ENCODE measurements at regions not wholly inside any gene's neighbourhood (a gene's known extent, or its start where the extent isn't known, plus 50 kb on each side); places are given as distances from the start of the nearest gene placed in this dataset.

GRCh38 chr4:56272003-56272402 is 115.3 kb downstream of the AASDH start:
- no peak overlapping the region for H3K4me3 ChIP-seq (ENCODE audit: insufficient read depth, low read length, poor library complexity, severe bottlenecking)
- no peak overlapping the region for H2AFZ ChIP-seq (ENCODE audit: low read depth, low read length, severe bottlenecking)
- no peak overlapping the region for H3K9ac ChIP-seq (ENCODE audit: low read length)
- no peaks in the 10 kb centered on the region for H3F3A ChIP-seq (ENCODE audit: insufficient read depth)
- H3K9me2 ChIP-seq (replicated peaks; ENCODE audit: insufficient read depth, low read length) = no peaks in the 10 kb centered on the region
- H3K27ac ChIP-seq (ENCODE audit: low read depth, low read length) = no peak overlapping the region
- H3K9me3 ChIP-seq (ENCODE audit: insufficient read depth, low read length) = no peaks in the 10 kb centered on the region
- H3K4me2 ChIP-seq (ENCODE audit: low read depth, low read length, poor library complexity, severe bottlenecking) = no peak overlapping the region
- H3K27me3 ChIP-seq (ENCODE audit: low read length) = no peaks in the 10 kb centered on the region
- H3K36me3 ChIP-seq (ENCODE audit: low read length) = no peaks in the 10 kb centered on the region
- TF ChIP-seq CTCF (IDR thresholded peaks at IDR 0.05; ENCODE audit: insufficient read depth, low read length, poor library complexity, severe bottlenecking) (no peak), EZH2phosphoT487 (conservative IDR thresholded peaks at IDR 0.05; ENCODE audit: low read length) (no peak)
- no peaks in the 10 kb centered on the region for H3K79me2 ChIP-seq (ENCODE audit: insufficient read depth, low read length)
- H4K20me1 ChIP-seq (ENCODE audit: low read depth, low read length) = no peaks in the 10 kb centered on the region

DNA sequence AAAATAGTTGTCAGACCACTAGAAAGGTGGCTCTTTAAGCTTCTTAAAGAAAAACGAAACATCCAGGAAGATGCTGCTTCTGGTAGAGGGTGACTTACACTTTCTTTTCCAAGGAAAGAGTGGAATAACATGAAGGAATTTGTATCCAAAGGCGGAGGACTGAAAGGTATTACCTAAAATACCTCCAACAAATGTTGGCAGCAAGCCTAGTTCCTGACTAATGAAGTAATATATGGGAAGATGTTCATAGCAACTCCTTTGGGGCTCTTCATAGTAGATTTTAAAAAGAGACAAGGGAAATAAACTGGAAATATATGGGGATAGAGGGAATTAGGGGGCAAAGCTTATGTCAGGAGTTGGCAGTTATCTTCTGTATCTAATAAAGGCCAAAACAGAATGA is 116.2 kb downstream of the AASDH start:
- TF ChIP-seq EZH2phosphoT487 (conservative IDR thresholded peaks at IDR 0.05; ENCODE audit: low read length) (no peak), CTCF (IDR thresholded peaks at IDR 0.05; ENCODE audit: insufficient read depth, low read length, poor library complexity, severe bottlenecking) (no peak)
- H3K9me3 ChIP-seq (ENCODE audit: insufficient read depth, low read length) = no peaks in the 10 kb centered on the region
- no peak overlapping the region for H3K4me2 ChIP-seq (ENCODE audit: low read depth, low read length, poor library complexity, severe bottlenecking)
- H3K79me2 ChIP-seq (ENCODE audit: insufficient read depth, low read length) = no peaks in the 10 kb centered on the region
- no peak overlapping the region for H3K9ac ChIP-seq (ENCODE audit: low read length)
- H3K9me2 ChIP-seq (replicated peaks; ENCODE audit: insufficient read depth, low read length) = no peaks in the 10 kb centered on the region
- H3K4me3 ChIP-seq (ENCODE audit: insufficient read depth, low read length, poor library complexity, severe bottlenecking) = no peak overlapping the region
- H4K20me1 ChIP-seq (ENCODE audit: low read depth, low read length) = no peaks in the 10 kb centered on the region
- H3K27me3 ChIP-seq (ENCODE audit: low read length) = no peaks in the 10 kb centered on the region
- no peaks in the 10 kb centered on the region for H3F3A ChIP-seq (ENCODE audit: insufficient read depth)
- no peak overlapping the region for H2AFZ ChIP-seq (ENCODE audit: low read depth, low read length, severe bottlenecking)
- no peaks in the 10 kb centered on the region for H3K36me3 ChIP-seq (ENCODE audit: low read length)
- no peak overlapping the region for H3K27ac ChIP-seq (ENCODE audit: low read depth, low read length)

- Histone ChIP-seq H2AFZ (ENCODE audit: low read depth, low read length, severe bottlenecking) (no peak overlapping the region), H3K36me3 (ENCODE audit: low read length) (no peaks in the 10 kb centered on the region), H3F3A (ENCODE audit: insufficient read depth) (no peaks in the 10 kb centered on the region), H4K20me1 (ENCODE audit: low read depth, low read length) (no peaks in the 10 kb centered on the region), H3K27ac (ENCODE audit: low read depth, low read length) (no peak overlapping the region), H3K27me3 (ENCODE audit: low read length) (no peaks in the 10 kb centered on the region), H3K4me3 (ENCODE audit: insufficient read depth, low read length, poor library complexity, severe bottlenecking) (no peak overlapping the region), H3K4me2 (ENCODE audit: low read depth, low read length, poor library complexity, severe bottlenecking) (no peak overlapping the region), H3K9me2 (replicated peaks; ENCODE audit: insufficient read depth, low read length) (no peaks in the 10 kb centered on the region), H3K9me3 (ENCODE audit: insufficient read depth, low read length) (no peaks in the 10 kb centered on the region), H3K9ac (ENCODE audit: low read length) (no peak overlapping the region), H3K79me2 (ENCODE audit: insufficient read depth, low read length) (no peaks in the 10 kb centered on the region)
- TF ChIP-seq EZH2phosphoT487 (conservative IDR thresholded peaks at IDR 0.05; ENCODE audit: low read length) (no peak), CTCF (IDR thresholded peaks at IDR 0.05; ENCODE audit: insufficient read depth, low read length, poor library complexity, severe bottlenecking) (no peak)
Observed at GRCh38 chr4:56267558-56267957, 119.7 kb downstream of the AASDH start.

GRCh38 chr4:56264873-56265272 is 122.4 kb downstream of the AASDH start:
- Histone ChIP-seq H3K79me2 (ENCODE audit: insufficient read depth, low read length) (no peaks in the 10 kb centered on the region), H3F3A (ENCODE audit: insufficient read depth) (no peaks in the 10 kb centered on the region), H3K27me3 (ENCODE audit: low read length) (no peaks in the 10 kb centered on the region), H3K9ac (ENCODE audit: low read length) (no peak overlapping the region), H3K9me2 (replicated peaks; ENCODE audit: insufficient read depth, low read length) (no peaks in the 10 kb centered on the region), H3K36me3 (ENCODE audit: low read length) (no peaks in the 10 kb centered on the region), H3K4me3 (ENCODE audit: insufficient read depth, low read length, poor library complexity, severe bottlenecking) (no peak overlapping the region), H2AFZ (ENCODE audit: low read depth, low read length, severe bottlenecking) (no peak overlapping the region), H3K4me2 (ENCODE audit: low read depth, low read length, poor library complexity, severe bottlenecking) (no peak overlapping the region), H4K20me1 (ENCODE audit: low read depth, low read length) (no peaks in the 10 kb centered on the region), H3K9me3 (ENCODE audit: insufficient read depth, low read length) (no peaks in the 10 kb centered on the region), H3K27ac (ENCODE audit: low read depth, low read length) (no peak overlapping the region)
- TF ChIP-seq CTCF (IDR thresholded peaks at IDR 0.05; ENCODE audit: insufficient read depth, low read length, poor library complexity, severe bottlenecking) = no peak
- no peak for TF ChIP-seq EZH2phosphoT487 (conservative IDR thresholded peaks at IDR 0.05; ENCODE audit: low read length)
